WTC11 (cell line): ENCODE measurements at regions not wholly inside any gene's neighbourhood (a gene's known extent, or its start where the extent isn't known, plus 50 kb on each side); places are given as distances from the start of the nearest gene placed in this dataset.

Experiments
- ATAC-seq: fragments of 200-7000 bp; cut with Tn5 transposase; 2 replicates; pipeline ENCODE4 v1.10.0; 2021; ENCODE audit warnings: mild to moderate bottlenecking, moderate library complexity
- CTCF ChIA-PET: fragments of 300-600 bp; sonication (Branson Sonifier 250); formaldehyde crosslinking; loops from one replicate; lab custom pipeline; 2021; ENCODE audit warnings: antibody characterized with exemption; lab: Charles Lee
- POLR2A ChIA-PET: fragments of 350-600 bp; sonication (Branson Sonifier 250); formaldehyde crosslinking; loops from one replicate; lab custom pipeline; 2021; ENCODE audit warnings: antibody characterized with exemption; lab: Charles Lee
- DNase-seq: peaks from one replicate; pipeline ENCODE4 v3.0.0; 2021; ENCODE audit warnings: low spot score
- H3K27ac Mint-ChIP-seq: 2 replicates; pipeline ENCODE4 v1.8.0; 2021; ENCODE audit warnings: mixed read lengths
- H3K27me3 Mint-ChIP-seq: 2 replicates; pipeline ENCODE4 v1.8.0; 2021; ENCODE audit warnings: low read depth, mild to moderate bottlenecking, moderate library complexity, mixed read lengths
- H3K36me3 Mint-ChIP-seq: 2 replicates; pipeline ENCODE4 v1.8.0; 2021; ENCODE audit warnings: mixed read lengths
- H3K4me1 Mint-ChIP-seq: 2 replicates; pipeline ENCODE4 v1.8.0; 2022; ENCODE audit warnings: mixed read lengths
- H3K4me3 Mint-ChIP-seq: 2 replicates; pipeline ENCODE4 v1.8.0; 2021; ENCODE audit warnings: mild to moderate bottlenecking, moderate library complexity, mixed read lengths
- H3K9me3 Mint-ChIP-seq: 2 replicates; pipeline ENCODE4 v1.8.0; 2021; ENCODE audit warnings: mixed read lengths
- ATF1 ChIP-seq: sonication (generic); formaldehyde crosslinking; IDR thresholded peaks from 2 replicates; pipeline ENCODE4 v1.8.1; 2023; ENCODE audit warnings: mild to moderate bottlenecking, moderate library complexity, missing genetic modification reagents
- CBFB ChIP-seq: sonication (generic); formaldehyde crosslinking; IDR thresholded peaks from 2 replicates; pipeline ENCODE4 v1.8.1; 2022; ENCODE audit warnings: mild to moderate bottlenecking, low read depth, missing genetic modification reagents
- ESRRA ChIP-seq: sonication (generic); formaldehyde crosslinking; IDR thresholded peaks from 2 replicates; pipeline ENCODE4 v1.8.1; 2022; ENCODE audit warnings: mild to moderate bottlenecking, missing genetic modification reagents, borderline replicate concordance
- FOXJ3 ChIP-seq: sonication (generic); formaldehyde crosslinking; IDR thresholded peaks from 2 replicates; pipeline ENCODE4 v1.9.0; 2021; ENCODE audit warnings: missing genetic modification reagents, mild to moderate bottlenecking, borderline replicate concordance
- HMGA2 ChIP-seq: fragments of 250-450 bp; sonication (Bioruptor Pico); IDR thresholded peaks from 2 replicates; pipeline ENCODE4 v1.4.0; 2021; ENCODE audit warnings: mild to moderate bottlenecking, moderate library complexity
- IRF2 ChIP-seq: sonication (generic); formaldehyde crosslinking; IDR thresholded peaks from 2 replicates; pipeline ENCODE4 v1.8.0; 2022; ENCODE audit warnings: low read depth, missing genetic modification reagents, borderline replicate concordance
- JUN ChIP-seq: sonication (generic); formaldehyde crosslinking; IDR thresholded peaks from 2 replicates; pipeline ENCODE4 v1.8.0; 2023; ENCODE audit warnings: mild to moderate bottlenecking, missing genetic modification reagents
- MXD4 ChIP-seq: fragments of 250-450 bp; sonication (Bioruptor Pico); IDR thresholded peaks from 2 replicates; pipeline ENCODE4 v1.8.0; 2021; ENCODE audit warnings: mild to moderate bottlenecking, moderate library complexity, borderline replicate concordance
- OVOL2 ChIP-seq: fragments of 250-450 bp; sonication (Bioruptor Pico); IDR thresholded peaks from 2 replicates; pipeline ENCODE4 v1.9.0; 2021; ENCODE audit warnings: mild to moderate bottlenecking, borderline replicate concordance
- PRRX2 ChIP-seq: fragments of 250-450 bp; sonication (Bioruptor Pico); IDR thresholded peaks from 2 replicates; pipeline ENCODE4 v1.8.0; 2021; ENCODE audit warnings: mild to moderate bottlenecking
- RELA ChIP-seq: sonication (generic); formaldehyde crosslinking; IDR thresholded peaks from 2 replicates; pipeline ENCODE4 v1.8.1; 2022; ENCODE audit warnings: missing genetic modification reagents, mild to moderate bottlenecking, borderline replicate concordance
- STAT6 ChIP-seq: sonication (generic); formaldehyde crosslinking; conservative IDR thresholded peaks from 2 replicates; pipeline ENCODE4 v1.8.1; 2023; ENCODE audit warnings: mild to moderate bottlenecking, low read depth, missing genetic modification reagents, moderate library complexity
- ZNF423 ChIP-seq: fragments of 250-450 bp; sonication (Bioruptor Pico); IDR thresholded peaks from 2 replicates; pipeline ENCODE4 v2.1.2; 2022; ENCODE audit warnings: mild to moderate bottlenecking, moderate library complexity
- TF ChIP-seq, protein P1 (sequence below): sonication (generic); formaldehyde crosslinking; IDR thresholded peaks from 2 replicates; pipeline ENCODE4 v1.8.1; 2023; ENCODE audit warnings: mild to moderate bottlenecking, missing genetic modification reagents, moderate library complexity
- TF ChIP-seq, protein P2 (sequence below): sonication (generic); formaldehyde crosslinking; IDR thresholded peaks from 2 replicates; pipeline ENCODE4 v1.8.1; 2023; ENCODE audit warnings: mild to moderate bottlenecking, missing genetic modification reagents, moderate library complexity
- TF ChIP-seq, protein P3 (sequence below): sonication (generic); formaldehyde crosslinking; IDR thresholded peaks from 2 replicates; pipeline ENCODE4 v1.8.1; 2022; ENCODE audit warnings: missing genetic modification reagents, borderline replicate concordance
- TF ChIP-seq, protein P4 (sequence below): sonication (generic); formaldehyde crosslinking; IDR thresholded peaks from 2 replicates; pipeline ENCODE4 v1.8.1; 2022; ENCODE audit warnings: low read depth, mild to moderate bottlenecking, moderate library complexity, missing genetic modification reagents, borderline replicate concordance
- TF ChIP-seq, protein P5 (sequence below): sonication (generic); formaldehyde crosslinking; IDR thresholded peaks from 2 replicates; pipeline ENCODE4 v1.8.0; 2022; ENCODE audit warnings: mild to moderate bottlenecking, missing genetic modification reagents
- TF ChIP-seq, protein P6 (sequence below): sonication (generic); formaldehyde crosslinking; IDR thresholded peaks from 2 replicates; pipeline ENCODE4 v1.8.1; 2022; ENCODE audit warnings: low read depth, missing genetic modification reagents, borderline replicate concordance

DNA sequence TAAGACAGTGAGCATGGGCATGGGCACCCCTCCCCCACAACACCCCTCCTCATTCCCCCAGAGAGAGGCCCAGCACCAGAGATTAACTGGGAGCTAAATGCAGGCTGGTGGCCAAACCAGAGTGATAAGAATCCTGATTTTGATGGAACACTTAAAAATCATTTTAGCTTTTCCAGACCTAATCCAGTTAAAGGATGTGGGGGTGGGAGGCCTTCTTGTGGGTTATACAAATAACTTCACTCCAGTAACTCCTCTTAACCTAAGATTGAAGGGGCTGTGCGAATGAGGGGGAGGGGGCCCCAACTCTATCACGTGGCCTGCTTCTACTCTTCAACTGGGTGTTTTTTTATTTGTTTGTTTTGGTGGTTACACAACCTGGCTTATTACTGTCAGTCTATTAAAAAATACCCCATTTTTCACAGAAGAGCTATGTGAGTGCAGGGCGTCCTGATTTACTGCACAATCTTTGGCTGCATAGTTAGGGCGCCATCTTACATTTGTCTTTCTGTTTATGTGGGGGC, 398.1 kb upstream of the LYPLAL1 start (continued):
- TF ChIP-seq ATF1 (CRISPR knock-in tag), result no peak
- TF ChIP-seq, protein P1, sequence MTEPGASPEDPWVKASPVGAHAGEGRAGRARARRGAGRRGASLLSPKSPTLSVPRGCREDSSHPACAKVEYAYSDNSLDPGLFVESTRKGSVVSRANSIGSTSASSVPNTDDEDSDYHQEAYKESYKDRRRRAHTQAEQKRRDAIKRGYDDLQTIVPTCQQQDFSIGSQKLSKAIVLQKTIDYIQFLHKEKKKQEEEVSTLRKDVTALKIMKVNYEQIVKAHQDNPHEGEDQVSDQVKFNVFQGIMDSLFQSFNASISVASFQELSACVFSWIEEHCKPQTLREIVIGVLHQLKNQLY, result no peak
- TF ChIP-seq CBFB, result no peak
- no peak for TF ChIP-seq ESRRA
- no peak for TF ChIP-seq OVOL2 (CRISPR knock-in tag)
- TF ChIP-seq, protein P2, sequence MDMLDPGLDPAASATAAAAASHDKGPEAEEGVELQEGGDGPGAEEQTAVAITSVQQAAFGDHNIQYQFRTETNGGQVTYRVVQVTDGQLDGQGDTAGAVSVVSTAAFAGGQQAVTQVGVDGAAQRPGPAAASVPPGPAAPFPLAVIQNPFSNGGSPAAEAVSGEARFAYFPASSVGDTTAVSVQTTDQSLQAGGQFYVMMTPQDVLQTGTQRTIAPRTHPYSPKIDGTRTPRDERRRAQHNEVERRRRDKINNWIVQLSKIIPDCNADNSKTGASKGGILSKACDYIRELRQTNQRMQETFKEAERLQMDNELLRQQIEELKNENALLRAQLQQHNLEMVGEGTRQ (CRISPR knock-in tag), result no peak
- no peak for TF ChIP-seq HMGA2 (CRISPR knock-in tag)
- no peak for TF ChIP-seq JUN (CRISPR knock-in tag)
- TF ChIP-seq, protein P3, sequence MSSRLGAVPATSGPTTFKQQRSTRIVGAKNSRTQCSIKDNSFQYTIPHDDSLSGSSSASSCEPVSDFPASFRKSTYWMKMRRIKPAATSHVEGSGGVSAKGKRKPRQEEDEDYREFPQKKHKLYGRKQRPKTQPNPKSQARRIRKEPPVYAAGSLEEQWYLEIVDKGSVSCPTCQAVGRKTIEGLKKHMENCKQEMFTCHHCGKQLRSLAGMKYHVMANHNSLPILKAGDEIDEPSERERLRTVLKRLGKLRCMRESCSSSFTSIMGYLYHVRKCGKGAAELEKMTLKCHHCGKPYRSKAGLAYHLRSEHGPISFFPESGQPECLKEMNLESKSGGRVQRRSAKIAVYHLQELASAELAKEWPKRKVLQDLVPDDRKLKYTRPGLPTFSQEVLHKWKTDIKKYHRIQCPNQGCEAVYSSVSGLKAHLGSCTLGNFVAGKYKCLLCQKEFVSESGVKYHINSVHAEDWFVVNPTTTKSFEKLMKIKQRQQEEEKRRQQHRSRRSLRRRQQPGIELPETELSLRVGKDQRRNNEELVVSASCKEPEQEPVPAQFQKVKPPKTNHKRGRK (CRISPR knock-in tag), result no peak
- no peak for TF ChIP-seq STAT6
- no peak for TF ChIP-seq RELA (CRISPR knock-in tag)
- no peak for TF ChIP-seq ZNF423 (CRISPR knock-in tag)

DNA sequence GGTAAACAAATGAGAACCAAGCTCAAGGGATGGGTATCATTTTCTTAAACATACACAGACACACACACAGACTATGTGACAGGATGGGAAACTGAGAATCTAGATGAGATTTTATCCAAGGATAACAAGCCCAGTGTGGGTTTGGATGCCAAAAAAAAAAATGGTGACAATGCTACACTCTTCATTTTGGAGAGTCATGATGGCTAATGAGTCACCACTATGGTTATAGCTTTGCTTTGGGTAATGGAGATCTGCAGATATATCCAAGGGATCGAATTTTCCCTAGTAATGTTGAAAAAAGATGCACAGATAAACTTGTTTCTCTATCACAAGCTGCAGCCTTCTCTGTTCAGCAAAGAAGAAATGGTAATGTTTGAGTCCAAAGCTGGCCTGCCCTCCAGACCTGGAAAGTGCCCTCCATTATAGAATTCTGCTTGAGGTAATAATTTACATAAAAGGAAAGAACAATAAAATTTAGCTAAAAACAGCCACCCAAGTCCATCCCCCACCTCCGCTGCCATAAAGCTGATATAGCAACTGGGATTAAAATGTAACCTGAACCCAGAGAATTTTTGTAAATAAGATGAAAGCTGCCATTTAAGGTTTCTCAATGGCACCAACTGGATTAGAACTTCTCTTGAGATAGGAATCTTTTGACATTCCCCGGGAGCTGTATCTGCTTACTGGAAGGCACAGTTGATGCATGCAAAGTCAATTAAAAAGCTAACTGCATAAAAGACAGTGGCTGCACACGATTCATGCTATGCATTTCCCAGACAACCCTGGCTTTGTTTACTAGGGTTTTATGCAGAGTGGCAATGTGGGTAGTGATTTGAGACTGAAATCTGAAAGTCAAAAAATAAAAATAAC, 395.2 kb upstream of the LYPLAL1 start:
- H3K9me3 Mint-ChIP-seq, result no peaks in the 10 kb centered on the region
- TF ChIP-seq PRRX2 (CRISPR knock-in tag), result no peak
- no peak for TF ChIP-seq ESRRA
- TF ChIP-seq FOXJ3 (CRISPR knock-in tag), result no peak
- TF ChIP-seq, protein P4, sequence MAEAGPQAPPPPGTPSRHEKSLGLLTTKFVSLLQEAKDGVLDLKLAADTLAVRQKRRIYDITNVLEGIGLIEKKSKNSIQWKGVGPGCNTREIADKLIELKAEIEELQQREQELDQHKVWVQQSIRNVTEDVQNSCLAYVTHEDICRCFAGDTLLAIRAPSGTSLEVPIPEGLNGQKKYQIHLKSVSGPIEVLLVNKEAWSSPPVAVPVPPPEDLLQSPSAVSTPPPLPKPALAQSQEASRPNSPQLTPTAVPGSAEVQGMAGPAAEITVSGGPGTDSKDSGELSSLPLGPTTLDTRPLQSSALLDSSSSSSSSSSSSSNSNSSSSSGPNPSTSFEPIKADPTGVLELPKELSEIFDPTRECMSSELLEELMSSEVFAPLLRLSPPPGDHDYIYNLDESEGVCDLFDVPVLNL (CRISPR knock-in tag), result no peak
- TF ChIP-seq IRF2 (CRISPR knock-in tag), result no peak
- TF ChIP-seq, protein P5, sequence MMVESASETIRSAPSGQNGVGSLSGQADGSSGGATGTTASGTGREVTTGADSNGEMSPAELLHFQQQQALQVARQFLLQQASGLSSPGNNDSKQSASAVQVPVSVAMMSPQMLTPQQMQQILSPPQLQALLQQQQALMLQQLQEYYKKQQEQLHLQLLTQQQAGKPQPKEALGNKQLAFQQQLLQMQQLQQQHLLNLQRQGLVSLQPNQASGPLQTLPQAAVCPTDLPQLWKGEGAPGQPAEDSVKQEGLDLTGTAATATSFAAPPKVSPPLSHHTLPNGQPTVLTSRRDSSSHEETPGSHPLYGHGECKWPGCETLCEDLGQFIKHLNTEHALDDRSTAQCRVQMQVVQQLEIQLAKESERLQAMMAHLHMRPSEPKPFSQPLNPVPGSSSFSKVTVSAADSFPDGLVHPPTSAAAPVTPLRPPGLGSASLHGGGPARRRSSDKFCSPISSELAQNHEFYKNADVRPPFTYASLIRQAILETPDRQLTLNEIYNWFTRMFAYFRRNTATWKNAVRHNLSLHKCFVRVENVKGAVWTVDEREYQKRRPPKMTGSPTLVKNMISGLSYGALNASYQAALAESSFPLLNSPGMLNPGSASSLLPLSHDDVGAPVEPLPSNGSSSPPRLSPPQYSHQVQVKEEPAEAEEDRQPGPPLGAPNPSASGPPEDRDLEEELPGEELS (CRISPR knock-in tag), result no peak
- TF ChIP-seq, protein P6, sequence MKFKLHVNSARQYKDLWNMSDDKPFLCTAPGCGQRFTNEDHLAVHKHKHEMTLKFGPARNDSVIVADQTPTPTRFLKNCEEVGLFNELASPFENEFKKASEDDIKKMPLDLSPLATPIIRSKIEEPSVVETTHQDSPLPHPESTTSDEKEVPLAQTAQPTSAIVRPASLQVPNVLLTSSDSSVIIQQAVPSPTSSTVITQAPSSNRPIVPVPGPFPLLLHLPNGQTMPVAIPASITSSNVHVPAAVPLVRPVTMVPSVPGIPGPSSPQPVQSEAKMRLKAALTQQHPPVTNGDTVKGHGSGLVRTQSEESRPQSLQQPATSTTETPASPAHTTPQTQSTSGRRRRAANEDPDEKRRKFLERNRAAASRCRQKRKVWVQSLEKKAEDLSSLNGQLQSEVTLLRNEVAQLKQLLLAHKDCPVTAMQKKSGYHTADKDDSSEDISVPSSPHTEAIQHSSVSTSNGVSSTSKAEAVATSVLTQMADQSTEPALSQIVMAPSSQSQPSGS (CRISPR knock-in tag), result no peak
- TF ChIP-seq MXD4 (CRISPR knock-in tag), result no peak
- no peak for TF ChIP-seq ATF1 (CRISPR knock-in tag)
- TF ChIP-seq, all 79 proteins: peak for 0
- DNase-seq, result no peak
- Mint-ChIP-seq H3K4me1 (peaks cover 9% of the 10 kb centered on the region), H3K36me3 (no peaks in the 10 kb centered on the region), H3K27me3 (no peaks in the 10 kb centered on the region), H3K27ac (no peak overlapping the region), H3K4me3 (no peak overlapping the region)
- CTCF ChIA-PET, result no interaction called here
- no peak for ATAC-seq
- POLR2A ChIA-PET, result no interaction called here
